Fibroblast of skin of scalp (primary cell): ENCODE measurements at regions not wholly inside any gene's neighbourhood (a gene's known extent, or its start where the extent isn't known, plus 50 kb on each side); places are given as distances from the start of the nearest gene placed in this dataset.

ENCODE experiments used
- DNase-seq: peaks from one replicate; pipeline ENCODE4 v3.0.0-alpha.2; 2013

DNA sequence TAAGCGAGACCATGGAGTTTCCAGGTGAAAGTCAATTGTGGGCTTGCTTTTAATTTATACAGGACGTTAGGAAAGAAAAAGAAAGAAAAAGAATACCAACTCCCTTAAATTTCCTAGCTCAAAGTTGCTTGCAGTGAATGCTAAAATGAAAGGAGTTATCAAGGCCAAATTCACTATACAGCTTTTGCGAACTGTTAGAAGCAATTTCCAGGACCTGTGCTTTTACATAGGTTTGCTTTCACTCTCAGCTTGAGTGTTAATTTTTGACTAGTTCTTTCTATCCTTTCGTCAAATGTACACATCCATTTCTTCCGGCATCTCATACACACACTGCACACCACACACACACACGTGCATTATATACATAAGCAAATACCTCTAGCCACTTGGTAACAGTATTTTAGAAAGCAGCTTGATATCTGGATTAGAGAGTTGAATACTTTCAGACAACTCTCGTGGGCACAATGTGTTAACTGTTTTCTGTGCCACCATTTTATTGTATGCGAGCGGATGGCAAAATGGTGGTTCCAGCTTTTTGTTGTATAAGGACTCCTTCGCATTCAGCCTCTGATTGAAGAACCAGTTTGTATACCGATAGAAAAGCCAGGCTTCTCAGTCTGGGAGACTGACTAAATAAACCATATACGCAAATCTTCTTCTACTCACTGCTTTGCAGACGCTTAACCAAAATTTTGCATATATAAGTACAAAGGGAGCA is 381.8 kb downstream of the MTX2 start:
- no peak for DNase-seq

DNA sequence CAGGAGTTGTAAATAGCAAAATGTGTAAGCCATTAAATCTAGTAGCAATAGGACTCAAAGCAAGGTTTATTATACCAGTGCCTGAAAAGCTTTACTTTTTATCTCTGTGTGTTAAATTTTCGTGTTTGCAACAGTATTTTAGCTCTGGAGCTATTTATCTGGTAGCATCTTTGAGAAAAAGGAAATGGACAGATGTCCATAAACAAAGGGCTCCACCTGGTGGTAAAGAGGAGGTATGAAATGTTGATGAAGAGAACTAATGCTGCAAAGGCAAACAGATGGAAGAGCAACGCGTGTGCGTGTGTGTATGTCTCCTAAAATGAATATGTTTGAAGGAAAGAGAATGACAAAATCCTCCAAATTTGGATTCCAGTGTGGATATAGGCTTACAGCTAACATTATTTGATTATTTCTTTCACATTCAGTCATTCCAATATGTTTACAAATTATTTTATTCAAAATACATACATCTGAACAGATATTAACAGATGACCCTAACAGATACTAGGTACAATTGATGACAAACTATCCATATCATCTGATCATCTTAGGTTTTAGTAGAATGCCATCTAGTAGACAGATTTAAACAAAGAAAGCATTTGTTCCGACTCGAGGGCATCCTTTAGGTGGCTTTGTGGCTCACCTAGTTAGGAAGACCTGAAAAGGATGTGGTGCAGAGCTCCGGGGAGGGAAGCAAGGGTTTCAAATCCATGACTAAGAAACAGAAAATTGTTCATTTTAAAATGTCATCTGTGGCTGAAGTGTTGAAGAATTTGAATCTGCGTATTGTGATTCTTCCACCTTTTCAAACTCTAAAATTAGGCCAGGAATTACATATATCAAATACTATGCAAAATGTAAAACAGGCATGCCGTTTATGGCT is 383.3 kb downstream of the MTX2 start:
- DNase-seq: peak; percentile 77

DNA sequence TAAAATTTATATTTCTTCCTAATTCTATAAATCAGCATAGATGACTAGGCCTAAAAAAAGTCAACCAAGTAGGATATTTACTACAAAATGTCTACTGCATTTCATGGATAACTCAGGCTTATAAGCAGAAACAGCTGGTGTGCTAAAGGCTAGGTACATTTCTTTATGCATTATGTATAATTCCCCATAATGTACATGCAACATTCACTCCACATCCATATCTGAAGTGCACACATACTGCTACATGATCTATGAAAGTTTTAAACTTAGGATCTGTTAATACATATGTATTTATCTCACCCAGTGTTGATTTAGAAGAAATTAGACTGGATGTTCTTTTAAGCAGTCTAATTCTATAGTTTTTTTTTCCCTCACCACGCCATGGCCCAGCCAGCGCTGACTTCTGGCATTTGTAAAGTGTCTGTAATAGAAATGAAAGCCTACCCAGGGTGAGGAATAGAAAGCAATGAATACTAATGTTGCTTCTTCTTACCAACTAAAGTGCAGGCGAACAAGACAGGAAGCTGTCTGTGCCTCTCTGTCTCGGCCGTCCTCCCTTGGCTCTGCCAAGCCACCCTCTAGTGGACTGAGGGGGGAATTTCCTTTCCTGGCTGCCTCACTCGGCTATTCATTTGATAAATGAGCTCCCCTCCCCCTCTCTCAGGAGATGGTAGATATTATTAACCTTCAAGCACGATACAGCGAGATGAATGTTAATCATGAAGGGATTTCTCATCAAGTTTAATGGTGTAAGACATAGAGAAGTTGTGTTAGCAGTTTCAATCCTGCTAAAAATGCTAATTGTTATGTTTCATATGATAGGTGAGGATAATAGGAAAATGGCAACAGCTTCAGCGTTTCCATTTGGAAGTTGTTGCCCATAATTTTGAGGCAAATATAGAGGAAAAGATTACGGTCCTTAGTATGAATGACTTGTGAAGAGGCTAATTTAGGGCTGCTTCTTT is 384.5 kb downstream of the MTX2 start:
- peak; percentile 85 for DNase-seq

DNA sequence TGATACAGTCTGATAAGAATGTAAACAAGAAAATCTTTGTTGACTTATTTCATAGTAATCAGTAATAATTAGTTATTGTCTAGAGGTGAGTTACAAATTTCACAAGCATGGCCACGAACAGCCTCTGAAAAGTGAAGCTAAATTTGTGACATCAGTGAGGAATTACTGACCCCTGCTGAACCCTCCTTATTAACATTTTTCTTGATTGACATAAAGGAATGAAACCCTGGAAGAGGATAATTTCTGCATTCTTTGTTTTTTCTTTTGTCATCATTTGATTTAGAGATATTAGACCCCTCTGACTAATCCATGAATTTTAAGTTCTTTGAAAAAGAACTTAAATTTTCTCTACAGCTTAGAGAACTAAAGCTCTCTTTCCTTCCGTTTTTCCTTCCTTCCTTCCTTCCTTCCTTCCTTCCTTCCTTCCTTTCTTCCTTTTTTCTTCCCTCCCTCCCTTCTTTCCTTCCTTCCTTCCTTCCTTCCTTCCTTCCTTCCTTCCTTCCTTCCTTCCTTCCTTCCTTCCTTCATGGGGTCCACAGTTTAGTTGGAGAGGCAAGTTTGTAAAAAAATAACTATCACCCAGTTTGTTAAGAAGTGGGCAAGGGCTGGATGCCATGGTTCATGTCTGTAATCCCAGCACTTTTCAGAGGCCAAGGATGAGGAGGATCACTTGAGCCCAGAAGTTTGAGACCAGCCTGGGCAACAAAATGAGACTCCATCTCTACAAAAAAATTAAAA is 387.0 kb downstream of the MTX2 start:
- DNase-seq: no peak

DNA sequence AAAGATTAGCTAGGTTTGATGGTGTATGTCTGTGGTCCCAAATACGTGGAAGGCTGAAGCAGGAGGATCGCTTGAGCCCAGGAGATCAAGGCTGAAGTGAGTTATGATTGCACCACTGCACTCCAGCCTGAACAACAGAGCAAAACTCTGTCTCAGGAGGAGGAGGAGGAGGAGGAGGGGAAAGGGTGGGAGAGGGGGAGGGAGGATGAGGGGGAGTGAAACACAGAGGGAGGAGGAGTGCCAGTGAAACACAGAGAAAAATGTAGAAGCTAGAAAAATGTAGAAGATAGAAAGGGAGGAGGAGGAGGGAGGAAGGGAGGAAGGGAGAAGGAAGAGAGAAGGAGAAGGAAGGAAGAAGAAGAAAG is 387.5 kb downstream of the MTX2 start:
- no peak for DNase-seq

DNA sequence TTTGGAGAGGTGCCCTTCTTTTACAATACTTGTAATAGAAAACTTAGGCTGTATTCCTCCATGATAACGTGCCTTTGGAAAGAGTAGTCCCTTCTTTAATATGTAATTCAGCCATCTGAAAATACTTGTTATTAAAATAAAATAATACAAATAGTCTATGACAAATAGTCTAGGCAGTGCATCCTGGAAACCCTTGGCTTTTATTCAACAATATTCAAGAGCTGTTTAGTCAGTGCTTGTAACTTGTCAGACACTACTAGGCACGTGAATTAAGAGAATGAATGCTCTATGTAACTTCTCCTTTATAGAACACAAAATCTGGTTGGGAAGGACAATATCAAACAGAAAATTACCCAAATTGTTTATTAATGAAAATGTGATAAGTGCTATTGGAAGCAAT is 388.2 kb downstream of the MTX2 start:
- no peak for DNase-seq

DNA sequence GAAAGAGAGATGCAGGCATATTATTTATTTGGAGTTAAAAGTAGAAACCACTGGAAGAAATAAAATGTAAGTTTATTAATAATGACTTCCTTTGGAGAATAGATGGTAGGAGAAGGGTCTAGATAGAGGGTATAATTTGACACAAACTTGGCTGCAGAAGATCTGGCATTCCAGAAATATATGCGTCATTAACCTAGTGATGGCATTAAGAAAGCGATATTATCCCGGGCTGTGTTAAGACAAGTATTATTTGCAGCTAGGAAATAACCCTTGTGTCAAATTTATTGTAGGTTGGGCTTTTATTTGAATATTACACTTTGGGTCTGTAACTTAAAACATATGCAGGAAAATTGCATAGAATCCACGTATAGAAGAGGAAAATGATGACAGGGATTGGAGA is 389.5 kb downstream of the MTX2 start:
- no peak for DNase-seq

DNA sequence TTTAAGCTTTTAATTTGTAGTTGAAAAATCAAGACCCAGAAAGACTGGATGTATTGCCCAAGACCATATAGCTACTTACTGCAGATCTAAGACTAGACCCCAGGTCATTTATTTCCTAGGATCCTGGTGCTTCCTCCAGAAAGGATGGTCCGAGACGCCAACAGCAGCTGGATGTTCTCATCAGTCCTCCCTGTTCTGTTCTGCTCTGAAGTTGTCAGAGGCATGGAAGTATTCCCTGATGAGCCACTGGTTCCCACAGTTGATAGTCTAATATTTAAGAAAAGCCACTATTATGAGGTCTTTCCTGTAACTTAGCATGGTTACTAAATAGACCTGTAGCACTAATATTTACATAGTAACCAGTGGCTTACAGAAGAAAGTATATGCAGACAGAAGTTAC is 393.5 kb downstream of the MTX2 start:
- DNase-seq: no peak

DNA sequence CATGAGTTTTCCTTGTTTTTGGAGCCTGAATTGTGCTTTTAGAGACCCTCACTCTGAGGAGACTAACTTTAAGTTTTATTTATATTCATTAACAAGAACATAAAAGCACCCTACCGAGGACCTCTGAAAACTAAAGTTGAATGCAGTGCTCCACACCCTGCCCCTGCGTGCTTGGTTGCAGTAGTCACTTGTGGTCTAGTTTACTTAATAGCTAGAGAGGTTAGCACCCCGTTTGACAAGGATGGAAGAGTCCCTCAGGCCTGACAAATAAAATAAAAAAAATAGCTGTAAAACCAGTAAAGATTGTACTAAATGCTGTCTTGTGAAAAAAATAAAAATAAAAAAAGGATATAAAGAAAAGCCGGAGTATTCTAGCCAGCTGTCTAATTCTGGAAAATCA is 395.2 kb downstream of the MTX2 start:
- DNase-seq: no peak

DNA sequence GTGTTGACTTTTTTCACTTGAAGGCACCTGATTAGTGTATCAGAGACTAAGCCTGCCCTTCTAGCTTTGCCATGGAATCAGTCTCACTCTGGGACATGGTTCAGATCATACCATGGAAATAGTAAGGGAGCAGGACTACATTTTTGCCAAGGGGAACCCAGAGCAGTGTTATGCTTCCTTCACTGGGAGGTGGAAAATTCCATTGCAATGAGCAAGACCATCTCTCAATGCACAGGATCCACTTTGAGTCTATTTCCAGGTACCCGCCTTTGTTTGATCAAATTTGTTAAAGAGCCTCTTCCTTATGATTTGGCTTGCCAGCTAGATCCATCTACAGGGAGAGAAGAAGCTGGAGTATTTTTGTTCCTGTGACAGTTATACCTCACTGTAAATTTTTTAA is 395.8 kb downstream of the MTX2 start:
- no peak for DNase-seq

DNA sequence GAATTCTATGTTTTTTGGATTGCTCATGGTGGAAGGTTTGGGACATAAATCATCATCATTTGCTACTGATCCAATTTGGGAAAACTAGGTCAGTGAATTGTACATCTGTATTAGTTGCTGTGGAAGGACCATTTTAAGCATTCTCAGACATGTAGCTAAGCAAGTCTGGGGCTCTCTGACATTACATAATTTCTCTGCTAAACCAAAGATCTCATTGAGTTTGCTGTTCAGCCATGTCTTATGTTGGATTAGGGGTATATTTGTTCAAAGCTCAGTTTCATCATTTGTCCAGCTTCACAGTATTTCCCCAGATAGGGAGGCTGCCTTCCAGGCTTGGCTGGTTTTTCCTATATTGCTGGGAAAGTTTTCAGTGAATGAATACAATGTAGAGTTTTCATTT is 399.7 kb downstream of the MTX2 start:
- DNase-seq: peak; percentile 32

DNA sequence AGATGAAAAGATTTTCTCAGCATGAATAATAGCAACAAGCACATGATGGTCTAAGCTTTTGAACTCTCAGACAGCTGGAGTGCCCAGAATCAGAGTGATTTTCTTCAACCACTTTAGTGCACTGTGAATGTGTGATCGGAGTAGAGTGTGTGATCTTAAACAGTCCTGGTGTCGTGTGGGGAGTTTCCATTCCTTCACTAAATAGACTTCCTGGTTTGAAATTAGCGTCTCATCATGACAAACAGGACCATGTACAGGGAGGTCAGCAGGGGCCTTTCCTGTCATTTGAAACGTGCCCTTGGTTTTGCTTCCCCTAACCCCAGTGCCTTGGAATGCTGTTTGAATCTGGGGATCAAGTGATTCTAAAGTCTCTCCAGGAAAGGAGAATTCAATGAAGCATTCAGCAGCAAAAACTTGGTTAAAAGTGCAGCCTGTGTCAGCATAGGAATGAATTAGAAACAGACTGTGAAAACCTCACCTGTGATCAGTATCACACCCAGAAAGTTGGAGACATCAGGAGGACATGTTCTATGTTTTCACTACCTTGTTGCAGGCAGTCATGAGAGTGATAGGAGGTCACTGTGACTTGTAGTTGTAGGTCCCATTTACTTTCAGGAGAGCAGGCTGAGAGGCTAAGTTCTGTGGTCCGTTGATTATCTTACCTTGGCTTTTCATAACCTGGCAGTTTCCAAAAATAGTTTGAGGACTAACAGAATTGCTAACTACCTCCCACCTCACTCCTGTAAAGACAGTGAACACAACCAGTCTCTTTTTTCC is 400.3 kb downstream of the MTX2 start:
- DNase-seq: no peak

DNA sequence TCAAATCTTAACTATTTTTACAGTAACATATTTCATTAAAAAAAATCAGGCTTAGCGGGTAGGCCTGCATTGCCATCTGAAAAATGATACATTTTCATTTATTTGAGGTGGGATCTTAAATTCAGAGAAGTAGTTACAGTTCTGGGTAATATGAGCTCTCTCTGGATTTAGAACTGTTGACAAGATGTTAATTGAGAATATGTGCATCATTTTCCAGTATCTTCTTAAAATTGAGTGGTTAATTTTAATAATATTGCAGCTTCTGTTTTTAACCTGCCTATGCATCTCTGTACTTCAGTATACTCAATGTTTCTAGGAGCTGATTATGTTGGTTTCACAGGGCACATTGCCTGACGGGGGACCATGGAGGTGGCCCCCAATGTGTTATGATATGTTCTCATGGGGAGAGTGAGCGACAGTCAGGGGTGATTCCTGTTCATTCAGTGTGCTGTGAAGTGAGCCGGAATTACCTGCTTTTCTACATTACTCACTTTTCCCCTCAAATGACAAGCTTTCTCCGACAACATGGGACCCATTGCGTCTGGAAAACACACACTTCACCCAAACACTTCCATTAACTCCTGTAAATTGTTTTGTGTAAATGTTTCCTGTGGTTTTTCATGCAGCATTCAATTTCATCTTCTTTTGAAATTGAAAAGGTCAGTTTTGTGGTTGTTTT is 406.2 kb downstream of the MTX2 start:
- DNase-seq: no peak

DNA sequence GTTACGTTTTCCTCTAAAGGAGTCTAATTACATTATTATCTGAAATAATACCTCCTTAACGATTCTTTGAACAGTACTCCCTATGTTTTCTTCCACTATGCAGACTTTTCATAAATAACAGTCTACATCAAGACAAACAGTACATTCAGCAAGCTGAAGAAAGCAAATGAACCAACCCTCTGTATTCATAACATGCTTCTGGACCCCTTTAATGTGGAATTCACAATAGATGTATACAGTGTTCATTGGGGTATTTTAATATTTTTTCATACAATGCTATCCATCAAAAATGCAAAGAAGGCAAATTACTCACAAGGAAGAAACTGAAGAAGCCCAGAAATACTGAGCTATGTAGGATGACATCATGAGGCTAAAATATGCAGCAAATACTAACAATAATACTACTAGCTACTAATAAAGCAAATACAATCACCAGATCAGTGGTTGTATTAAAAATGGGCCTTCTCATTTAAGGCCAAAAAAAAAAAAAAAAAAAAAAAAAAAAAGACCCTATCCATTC is 408.6 kb downstream of the MTX2 start:
- peak; percentile 60 for DNase-seq

DNA sequence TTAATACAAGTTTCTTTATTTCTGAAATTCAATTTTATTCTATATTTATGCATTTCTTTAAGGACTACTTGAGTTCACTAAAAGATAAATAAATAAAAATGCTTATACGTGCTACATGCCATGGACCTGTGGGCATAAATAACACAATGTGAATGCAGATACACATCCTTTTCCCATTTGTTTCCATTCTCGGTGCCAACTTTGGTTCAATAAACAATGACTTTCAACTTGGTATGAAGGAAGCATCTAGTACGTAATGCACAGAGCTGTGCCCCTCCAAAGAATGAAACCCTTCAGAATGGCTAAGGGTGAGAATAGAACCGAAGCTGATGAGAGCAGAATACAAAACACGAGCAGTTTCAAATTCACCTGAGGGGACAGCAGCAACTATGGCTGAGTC is 409.3 kb downstream of the MTX2 start:
- DNase-seq: no peak

DNA sequence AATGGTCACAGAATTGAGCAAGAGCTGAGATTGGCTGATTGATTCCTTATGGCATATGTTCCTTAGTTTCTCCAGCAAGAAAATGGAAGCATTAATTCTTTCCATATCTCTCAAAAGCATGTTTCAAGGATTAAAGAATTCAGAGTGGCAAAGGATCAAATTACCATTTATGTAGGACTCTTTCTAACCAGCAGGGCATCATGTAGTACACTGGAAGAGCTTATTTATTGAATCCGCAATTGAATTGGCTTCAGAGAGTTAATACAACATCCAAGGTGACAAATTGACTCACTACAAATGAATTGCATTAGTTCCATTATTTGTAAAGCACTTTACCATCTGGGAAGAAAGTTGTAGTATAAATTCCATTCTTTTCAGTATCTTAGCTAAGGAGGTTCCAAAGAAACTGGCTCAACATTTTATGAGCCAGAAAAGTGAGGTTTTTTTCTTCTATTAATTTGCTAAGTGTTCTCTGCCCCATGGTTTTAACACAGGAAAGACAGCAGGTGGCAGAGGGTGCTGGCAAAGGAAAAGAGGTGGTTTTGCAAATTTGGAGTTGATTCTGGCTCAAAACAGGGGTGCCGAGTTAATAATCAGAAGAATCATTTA is 409.9 kb downstream of the MTX2 start:
- no peak for DNase-seq

DNA sequence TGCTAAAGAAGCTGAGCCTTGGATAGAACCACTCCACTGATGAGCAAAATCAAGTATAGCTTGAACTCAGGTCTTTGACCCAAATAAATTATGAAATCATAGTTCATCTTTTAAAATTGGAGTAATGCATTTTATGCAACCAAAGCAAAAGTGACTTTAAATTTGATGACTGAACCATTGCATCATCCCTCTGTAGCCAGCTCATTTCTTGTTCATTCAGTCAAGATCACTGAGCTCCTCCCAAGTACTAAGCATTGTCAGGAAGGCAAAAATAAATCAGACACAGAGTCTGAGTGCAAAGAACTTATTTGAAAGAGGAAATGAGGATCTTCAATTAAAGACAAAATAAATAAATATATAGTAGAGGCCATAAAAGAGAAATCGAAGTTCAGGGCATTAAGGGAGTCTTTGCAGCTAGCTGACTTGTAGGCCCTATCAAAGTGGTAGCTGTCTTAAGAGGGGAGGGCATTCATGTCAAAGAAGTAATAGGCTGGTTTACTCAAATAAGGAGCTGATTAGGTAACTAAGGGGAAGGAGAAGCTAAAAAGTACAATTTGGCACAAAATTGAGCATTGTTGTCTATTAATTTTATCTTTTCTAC is 411.8 kb downstream of the MTX2 start:
- DNase-seq: peak; percentile 70

DNA sequence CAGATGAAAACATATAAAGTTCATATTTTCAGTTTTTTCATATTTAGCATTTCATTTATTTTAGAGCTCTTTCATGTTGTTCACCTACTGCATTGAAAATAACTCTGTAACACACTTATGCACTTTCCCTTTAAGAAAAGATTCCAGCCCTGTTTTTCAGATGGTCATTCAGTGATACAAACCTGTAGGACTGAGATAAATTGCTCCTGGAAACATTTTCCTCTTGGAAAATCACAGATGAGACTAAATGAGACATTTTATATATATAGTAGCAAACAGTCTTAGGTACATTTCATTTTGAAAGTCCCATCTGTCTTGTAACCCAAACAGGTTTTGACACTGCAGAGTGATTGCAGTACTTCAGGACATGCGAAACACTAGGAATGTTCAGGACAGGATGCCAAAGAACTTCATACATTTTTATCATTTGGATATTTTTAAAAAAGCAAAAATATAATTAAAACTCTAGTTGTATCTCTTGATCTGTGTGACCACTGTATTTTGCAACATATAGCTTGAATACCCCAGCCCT is 412.4 kb downstream of the MTX2 start:
- DNase-seq: no peak

DNA sequence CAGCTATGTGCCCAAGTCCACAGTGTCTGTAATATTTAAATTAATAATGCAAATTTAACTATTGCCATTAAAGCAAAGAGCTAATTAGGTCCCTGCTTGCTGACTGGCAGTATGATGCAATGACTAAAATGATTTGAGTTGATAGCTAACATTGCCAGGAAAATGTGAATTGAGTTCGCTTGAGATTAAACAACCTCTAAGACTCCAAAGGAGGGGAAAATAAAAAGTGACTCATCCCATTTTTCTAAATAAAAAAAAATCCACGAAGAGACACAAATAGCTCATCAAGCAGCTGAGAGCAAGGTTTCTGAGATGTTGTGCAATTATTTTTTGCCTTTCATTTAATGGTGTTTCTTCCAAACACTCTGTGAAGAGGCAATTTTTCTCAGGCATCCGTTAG is 413.0 kb downstream of the MTX2 start:
- peak; percentile 51 for DNase-seq
